ES-I3 (cell line): ENCODE measurements at regions not wholly inside any gene's neighbourhood (a gene's known extent, or its start where the extent isn't known, plus 50 kb on each side); places are given as distances from the start of the nearest gene placed in this dataset.

Experiments used
- H3K36me3 ChIP-seq: 2 replicates; pipeline ENCODE4 v1.6.1; 2013; ENCODE audit warnings: mild to moderate bottlenecking, low read length, control low read depth, moderate library complexity; ENCODE audit not compliant: insufficient read depth
- H3K4me1 ChIP-seq: 2 replicates; pipeline ENCODE4 v1.6.1; 2013; ENCODE audit warnings: mild to moderate bottlenecking, control low read depth, low read length; ENCODE audit not compliant: insufficient read depth
- H3K9ac ChIP-seq: 2 replicates; pipeline ENCODE4 v1.6.1; 2013; ENCODE audit warnings: low read depth, mild to moderate bottlenecking, low read length, moderate library complexity
- H3K9me3 ChIP-seq: 2 replicates; pipeline ENCODE4 v1.6.1; 2013; ENCODE audit warnings: mild to moderate bottlenecking, low read length, moderate library complexity; ENCODE audit not compliant: control insufficient read depth, insufficient read depth

DNA sequence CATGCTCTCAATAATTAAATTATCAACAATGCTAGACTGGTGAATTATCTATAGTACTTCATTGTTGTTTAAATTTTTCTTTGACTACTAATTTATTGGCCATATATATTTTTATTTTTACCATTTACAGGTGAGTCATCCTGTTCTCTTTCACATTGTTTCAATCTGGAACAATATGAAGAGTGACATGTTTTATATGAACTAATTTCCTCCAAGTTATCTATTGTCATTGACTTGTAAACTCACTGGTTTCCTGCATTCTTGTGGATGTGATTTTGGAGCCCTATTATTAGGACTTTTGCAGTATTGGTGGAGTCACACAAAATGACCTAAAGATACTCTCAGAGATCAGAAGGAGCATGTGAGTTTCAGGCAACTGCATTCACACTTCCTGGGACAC is 297.7 kb downstream of the AEBP2 start:
- no peaks in the 10 kb centered on the region for H3K36me3 ChIP-seq
- no peak overlapping the region for H3K9ac ChIP-seq
- H3K9me3 ChIP-seq: peaks cover 7% of the 10 kb centered on the region; the same call in 1 of the 2 replicates
- no peaks in the 10 kb centered on the region for H3K4me1 ChIP-seq

GRCh38 chr12:19739195-19739776 is 300.0 kb downstream of the AEBP2 start:
- Histone ChIP-seq H3K9ac (no peak overlapping the region), H3K9me3 (peaks cover 7% of the 10 kb centered on the region; the same call in 1 of the 2 replicates), H3K36me3 (no peaks in the 10 kb centered on the region), H3K4me1 (no peaks in the 10 kb centered on the region)

DNA sequence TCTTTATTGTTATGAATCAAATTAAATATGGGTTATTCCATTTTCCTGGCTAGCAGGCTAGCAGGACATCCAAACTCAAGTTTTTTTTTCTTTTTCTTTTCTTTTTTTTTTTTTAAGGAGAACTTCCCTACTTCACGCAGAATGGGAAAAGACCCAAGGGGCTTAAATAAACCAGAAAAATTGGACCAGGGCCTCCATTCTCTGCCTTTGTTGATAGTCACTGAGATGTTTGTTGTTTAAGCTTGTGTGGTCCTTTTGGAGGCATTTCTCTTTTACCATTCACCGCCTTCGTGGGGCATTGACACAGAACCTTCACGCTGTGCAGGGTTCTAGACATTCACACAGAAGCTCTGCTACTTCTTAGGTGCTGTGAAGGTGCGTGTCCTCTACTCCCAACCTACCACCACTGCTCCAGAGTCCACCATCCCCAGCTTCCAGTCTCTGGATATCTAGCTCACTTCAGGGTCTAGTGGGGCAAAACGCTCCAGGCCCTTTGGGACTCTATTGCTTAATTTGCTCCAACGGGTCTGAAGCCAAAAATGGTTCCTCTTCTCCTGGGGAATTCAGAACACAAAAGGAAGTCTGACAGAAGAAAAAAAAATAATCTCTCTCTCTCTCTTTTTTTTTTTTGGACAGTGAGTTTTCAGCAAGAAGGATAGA is 301.3 kb downstream of the AEBP2 start:
- H3K36me3 ChIP-seq: no peaks in the 10 kb centered on the region
- H3K4me1 ChIP-seq: no peaks in the 10 kb centered on the region
- H3K9ac ChIP-seq: no peak overlapping the region
- H3K9me3 ChIP-seq: no peaks in the 10 kb centered on the region

DNA sequence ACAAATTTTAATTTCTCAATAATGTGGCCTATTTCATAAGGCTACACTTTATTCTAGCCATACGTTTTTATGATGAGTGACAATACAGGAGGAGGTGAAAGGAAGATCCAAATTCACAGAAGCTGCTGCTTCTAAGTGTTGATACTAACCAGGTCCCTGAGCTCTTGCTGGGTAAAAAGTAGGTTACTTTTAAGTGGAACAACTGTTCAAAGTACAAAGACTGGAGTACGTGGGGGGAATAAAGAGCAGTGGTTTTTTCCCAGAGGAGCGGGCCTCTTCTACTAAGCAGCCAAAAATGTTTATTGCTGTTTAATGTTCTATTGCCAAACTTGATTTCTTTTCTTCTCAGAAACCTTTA is 301.8 kb downstream of the AEBP2 start:
- peaks cover 2% of the 10 kb centered on the region; the same call in 1 of the 2 replicates for H3K9me3 ChIP-seq
- H3K36me3 ChIP-seq: no peaks in the 10 kb centered on the region
- no peak overlapping the region for H3K9ac ChIP-seq
- H3K4me1 ChIP-seq: no peaks in the 10 kb centered on the region

GRCh38 chr12:19744705-19745218 is 305.5 kb downstream of the AEBP2 start:
- H3K4me1 ChIP-seq: no peaks in the 10 kb centered on the region
- no peak overlapping the region for H3K9ac ChIP-seq
- H3K36me3 ChIP-seq: no peaks in the 10 kb centered on the region
- peaks cover 2% of the 10 kb centered on the region; the same call in 1 of the 2 replicates for H3K9me3 ChIP-seq

GRCh38 chr12:19746471-19746870 is 307.2 kb downstream of the AEBP2 start:
- Histone ChIP-seq H3K9ac (no peak overlapping the region), H3K36me3 (no peaks in the 10 kb centered on the region), H3K9me3 (peaks cover 2% of the 10 kb centered on the region; the same call in 1 of the 2 replicates), H3K4me1 (no peaks in the 10 kb centered on the region)

GRCh38 chr12:19749906-19750574 is 310.7 kb downstream of the AEBP2 start:
- Histone ChIP-seq H3K4me1 (no peaks in the 10 kb centered on the region), H3K9ac (no peak overlapping the region), H3K9me3 (peaks cover 2% of the 10 kb centered on the region; the same call in 1 of the 2 replicates), H3K36me3 (no peaks in the 10 kb centered on the region)

GRCh38 chr12:19751078-19751477 is 311.8 kb downstream of the AEBP2 start:
- Histone ChIP-seq H3K9ac (no peak overlapping the region), H3K9me3 (no peaks in the 10 kb centered on the region), H3K36me3 (no peaks in the 10 kb centered on the region)

GRCh38 chr12:19752712-19753111 is 313.4 kb downstream of the AEBP2 start:
- no peaks in the 10 kb centered on the region for H3K9me3 ChIP-seq
- H3K36me3 ChIP-seq: no peaks in the 10 kb centered on the region
- H3K4me1 ChIP-seq: no peaks in the 10 kb centered on the region
- no peak overlapping the region for H3K9ac ChIP-seq

More at GRCh38 chr12:19751078-19751477, 311.8 kb downstream of the AEBP2 start:
- no peaks in the 10 kb centered on the region for H3K4me1 ChIP-seq

DNA sequence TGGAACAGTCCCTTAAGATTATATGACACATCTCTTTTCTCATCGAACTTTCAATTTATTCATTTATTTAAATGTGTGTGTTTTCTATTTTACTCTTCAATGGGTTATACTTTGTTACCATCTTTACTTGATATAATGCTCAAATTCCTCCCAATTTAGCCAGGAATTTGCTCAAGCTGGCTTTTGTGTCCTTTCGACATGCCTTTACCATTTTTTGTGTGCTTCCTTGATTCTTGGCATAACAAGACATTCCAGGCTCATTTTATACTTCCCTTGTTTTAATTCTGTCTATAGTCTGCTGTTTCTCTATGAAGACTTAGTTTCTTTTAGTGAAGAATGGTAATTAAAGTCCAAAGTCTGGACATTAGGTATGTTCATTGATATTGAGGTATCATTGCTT is 315.8 kb downstream of the AEBP2 start:
- H3K9me3 ChIP-seq: no peaks in the 10 kb centered on the region
- H3K9ac ChIP-seq: no peak overlapping the region
- no peaks in the 10 kb centered on the region for H3K36me3 ChIP-seq
- no peaks in the 10 kb centered on the region for H3K4me1 ChIP-seq

- no peaks in the 10 kb centered on the region for H3K4me1 ChIP-seq
- no peaks in the 10 kb centered on the region for H3K36me3 ChIP-seq
- H3K9me3 ChIP-seq: no peaks in the 10 kb centered on the region
- H3K9ac ChIP-seq: no peak overlapping the region
Observed at GRCh38 chr12:19757317-19757877, 318.1 kb downstream of the AEBP2 start.

DNA sequence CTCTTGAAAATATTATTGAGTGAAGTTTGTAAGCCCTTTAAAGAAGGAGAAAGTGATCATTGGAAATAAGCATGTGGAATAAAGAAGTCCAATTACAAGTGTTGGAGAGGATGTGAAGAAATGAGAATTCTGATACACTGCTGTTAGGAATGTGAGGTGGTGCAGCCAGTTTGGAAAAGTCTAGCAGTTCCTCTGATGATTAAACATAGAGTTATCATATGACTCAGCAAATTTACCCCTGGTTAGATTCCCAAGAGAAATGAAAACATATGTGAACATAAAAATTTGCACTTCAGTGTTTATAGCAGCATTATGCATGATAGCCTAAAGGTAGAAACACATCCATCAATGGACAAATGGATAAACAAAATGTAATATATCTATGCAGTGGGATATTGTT is 319.9 kb downstream of the AEBP2 start:
- no peaks in the 10 kb centered on the region for H3K4me1 ChIP-seq
- no peaks in the 10 kb centered on the region for H3K9me3 ChIP-seq
- no peak overlapping the region for H3K9ac ChIP-seq
- H3K36me3 ChIP-seq: no peaks in the 10 kb centered on the region

- Histone ChIP-seq H3K9ac (no peak overlapping the region), H3K36me3 (no peaks in the 10 kb centered on the region), H3K9me3 (no peaks in the 10 kb centered on the region), H3K4me1 (no peaks in the 10 kb centered on the region)
Observed at GRCh38 chr12:19760611-19761010, 321.3 kb downstream of the AEBP2 start.

DNA sequence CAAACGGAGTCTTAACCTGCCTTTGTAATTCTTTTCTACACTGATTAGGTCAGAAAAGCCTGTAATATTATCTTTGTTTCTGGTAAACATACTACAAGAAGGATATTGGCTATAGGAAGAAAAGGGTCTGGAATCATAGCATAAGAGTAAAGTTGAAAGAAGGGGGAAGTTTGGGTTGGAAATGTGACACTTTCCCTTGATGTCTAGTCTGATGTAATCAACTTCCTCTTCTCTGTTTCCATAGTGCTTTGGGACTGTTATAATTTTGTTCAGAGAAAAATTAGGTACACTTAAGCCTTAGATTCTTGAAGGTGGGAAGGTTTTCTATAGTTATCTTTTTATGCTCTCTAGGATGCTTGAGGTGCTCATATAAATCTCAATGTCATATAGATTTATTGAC is 322.2 kb downstream of the AEBP2 start:
- Histone ChIP-seq H3K4me1 (no peaks in the 10 kb centered on the region), H3K9me3 (no peaks in the 10 kb centered on the region), H3K36me3 (no peaks in the 10 kb centered on the region), H3K9ac (no peak overlapping the region)
